NCI-H69 (cell line): ENCODE measurements at regions not wholly inside any gene's neighbourhood (a gene's known extent, or its start where the extent isn't known, plus 50 kb on each side); places are given as distances from the start of the nearest gene placed in this dataset.
"Not testable (repeated sequence)": the region's sequence is repeated elsewhere in the genome, so short reads cannot be mapped to it uniquely, and the experiment has no call there.

ENCODE experiments used
- DNase-seq: peaks from one replicate; lab custom pipeline; 2025; lab: John Stamatoyannopoulos, UW

- DNase-seq = peak; percentile 6
Observed at GRCh38 chr16:5215901-5216300, 118.3 kb upstream of the EEF2KMT start.

- no peak for DNase-seq
Observed at GRCh38 chr16:5214466-5214865, 116.9 kb upstream of the EEF2KMT start.

GRCh38 chr16:5212501-5212900, 114.9 kb upstream of the EEF2KMT start:
- DNase-seq = not testable (repeated sequence)

- not testable (repeated sequence) for DNase-seq
Observed at GRCh38 chr16:5207862-5208498, 110.4 kb upstream of the EEF2KMT start.

GRCh38 chr16:5207001-5207523, 109.5 kb upstream of the EEF2KMT start:
- no peak for DNase-seq

- DNase-seq = no peak
Observed at GRCh38 chr16:5206331-5206990, 108.9 kb upstream of the EEF2KMT start.

GRCh38 chr16:5205361-5206040, 107.9 kb upstream of the EEF2KMT start:
- DNase-seq = no peak

- not testable (repeated sequence) for DNase-seq
Observed at GRCh38 chr16:5203675-5204074, 106.1 kb upstream of the EEF2KMT start.

GRCh38 chr16:5200123-5200522, 102.5 kb upstream of the EEF2KMT start:
- no peak for DNase-seq

- DNase-seq = no peak
Observed at GRCh38 chr16:5196204-5196603, 98.6 kb upstream of the EEF2KMT start.

- DNase-seq = no peak
Observed at GRCh38 chr16:5193861-5194260, 96.3 kb upstream of the EEF2KMT start.

- DNase-seq = no peak
Observed at GRCh38 chr16:5188989-5189352, 91.4 kb upstream of the EEF2KMT start.

- no peak for DNase-seq
Observed at GRCh38 chr16:5188318-5188988, 90.9 kb upstream of the EEF2KMT start.

GRCh38 chr16:5187402-5187952, 89.9 kb upstream of the EEF2KMT start:
- no peak for DNase-seq

GRCh38 chr16:5186381-5186903, 88.8 kb upstream of the EEF2KMT start:
- DNase-seq = no peak

- no peak for DNase-seq
Observed at GRCh38 chr16:5176505-5176904, 78.9 kb upstream of the EEF2KMT start.

- DNase-seq = peak; percentile 11
Observed at GRCh38 chr16:5175266-5175665, 77.7 kb upstream of the EEF2KMT start.

- no peak for DNase-seq
Observed at GRCh38 chr16:5166486-5166885, 68.9 kb upstream of the EEF2KMT start.

- not testable (repeated sequence) for DNase-seq
Observed at GRCh38 chr16:5165429-5165828, 67.8 kb upstream of the EEF2KMT start.

- not testable (repeated sequence) for DNase-seq
Observed at GRCh38 chr16:5162801-5163200, 65.2 kb upstream of the EEF2KMT start.

- not testable (repeated sequence) for DNase-seq
Observed at GRCh38 chr16:5161888-5162287, 64.3 kb upstream of the EEF2KMT start.

GRCh38 chr16:5160010-5160409, 62.4 kb upstream of the EEF2KMT start:
- not testable (repeated sequence) for DNase-seq
